NB4 (cell line): ENCODE measurements at regions not wholly inside any gene's neighbourhood (a gene's known extent, or its start where the extent isn't known, plus 50 kb on each side); places are given as distances from the start of the nearest gene placed in this dataset.

ENCODE experiments used
- DNase-seq: peaks from one replicate; pipeline ENCODE4 v3.0.0; 2010; ENCODE audit warnings: low read depth
- H3K4me3 ChIP-seq: one replicate; pipeline ENCODE4 v1.5.1; 2011; ENCODE audit warnings: mild to moderate bottlenecking, low read depth, low read length, moderate library complexity
- CTCF ChIP-seq: IDR thresholded peaks from one replicate; pipeline ENCODE4 v1.5.1; 2012; ENCODE audit warnings: low read depth, low read length
- MAX ChIP-seq: IDR thresholded peaks from 2 replicates; pipeline ENCODE4 v1.6.1; 2011; ENCODE audit warnings: low read depth, low read length
- MYC ChIP-seq: IDR thresholded peaks from 2 replicates; pipeline ENCODE4 v1.6.1; 2011; ENCODE audit warnings: low read depth, low read length
- POLR2A ChIP-seq: IDR thresholded peaks from 2 replicates; pipeline ENCODE4 v1.6.1; 2011; ENCODE audit warnings: mild to moderate bottlenecking; ENCODE audit not compliant: insufficient read length; ENCODE audit errors: extremely low read depth

- TF ChIP-seq POLR2A (no peak), MAX (no peak), CTCF (peak; percentile 76)
- H3K4me3 ChIP-seq: no peak overlapping the region
- peak; percentile 85 for DNase-seq
These were observed 486.6 kb downstream of the CCDC171 start for GRCh38 chr9:16039218-16039987.

- DNase-seq: no peak
- H3K4me3 ChIP-seq: no peak overlapping the region
- TF ChIP-seq CTCF: no peak
- no peak for TF ChIP-seq POLR2A
- TF ChIP-seq MYC: no peak
- TF ChIP-seq MAX: no peak
These were observed 487.3 kb downstream of the CCDC171 start for GRCh38 chr9:16039988-16040761.

GRCh38 chr9:16043756-16044578 lies 491.1 kb downstream of the CCDC171 start:
- no peak for DNase-seq
- TF ChIP-seq MAX: no peak
- no peak for TF ChIP-seq CTCF
- TF ChIP-seq POLR2A: no peak
- no peak for TF ChIP-seq MYC
- no peak overlapping the region for H3K4me3 ChIP-seq

GRCh38 chr9:16044579-16044881 lies 491.7 kb downstream of the CCDC171 start:
- peak; percentile 54 for DNase-seq
- TF ChIP-seq MAX: no peak
- no peak for TF ChIP-seq CTCF
- TF ChIP-seq MYC: no peak
- TF ChIP-seq POLR2A: no peak
- H3K4me3 ChIP-seq: no peak overlapping the region

GRCh38 chr9:16045651-16046280 lies 492.9 kb downstream of the CCDC171 start:
- no peak overlapping the region for H3K4me3 ChIP-seq
- TF ChIP-seq CTCF (no peak), POLR2A (no peak), MAX (no peak), MYC (no peak)
- DNase-seq: no peak
